WTC11 (cell line): ENCODE measurements at regions not wholly inside any gene's neighbourhood (a gene's known extent, or its start where the extent isn't known, plus 50 kb on each side); places are given as distances from the start of the nearest gene placed in this dataset.

ENCODE experiments used
- ATAC-seq: fragments of 200-7000 bp; cut with Tn5 transposase; 2 replicates; pipeline ENCODE4 v1.10.0; 2021; ENCODE audit warnings: mild to moderate bottlenecking, moderate library complexity
- CTCF ChIA-PET: fragments of 300-600 bp; sonication (Branson Sonifier 250); formaldehyde crosslinking; loops from one replicate; lab custom pipeline; 2021; ENCODE audit warnings: antibody characterized with exemption; lab: Charles Lee
- POLR2A ChIA-PET: fragments of 350-600 bp; sonication (Branson Sonifier 250); formaldehyde crosslinking; loops from one replicate; lab custom pipeline; 2021; ENCODE audit warnings: antibody characterized with exemption; lab: Charles Lee
- DNase-seq: peaks from one replicate; pipeline ENCODE4 v3.0.0; 2021; ENCODE audit warnings: low spot score
- H3K27ac Mint-ChIP-seq: 2 replicates; pipeline ENCODE4 v1.8.0; 2021; ENCODE audit warnings: mixed read lengths
- H3K27me3 Mint-ChIP-seq: 2 replicates; pipeline ENCODE4 v1.8.0; 2021; ENCODE audit warnings: low read depth, mild to moderate bottlenecking, moderate library complexity, mixed read lengths
- H3K36me3 Mint-ChIP-seq: 2 replicates; pipeline ENCODE4 v1.8.0; 2021; ENCODE audit warnings: mixed read lengths
- H3K4me1 Mint-ChIP-seq: 2 replicates; pipeline ENCODE4 v1.8.0; 2022; ENCODE audit warnings: mixed read lengths
- H3K4me3 Mint-ChIP-seq: 2 replicates; pipeline ENCODE4 v1.8.0; 2021; ENCODE audit warnings: mild to moderate bottlenecking, moderate library complexity, mixed read lengths
- H3K9me3 Mint-ChIP-seq: 2 replicates; pipeline ENCODE4 v1.8.0; 2021; ENCODE audit warnings: mixed read lengths
- AFF4 ChIP-seq: sonication (generic); formaldehyde crosslinking; IDR thresholded peaks from 2 replicates; pipeline ENCODE4 v1.8.1; 2023; ENCODE audit warnings: mild to moderate bottlenecking, missing genetic modification reagents, borderline replicate concordance
- ARID4B ChIP-seq: sonication (generic); formaldehyde crosslinking; IDR thresholded peaks from 2 replicates; pipeline ENCODE4 v1.8.0; 2023; ENCODE audit warnings: missing genetic modification reagents, mild to moderate bottlenecking, borderline replicate concordance
- CBFB ChIP-seq: sonication (generic); formaldehyde crosslinking; IDR thresholded peaks from 2 replicates; pipeline ENCODE4 v1.8.1; 2022; ENCODE audit warnings: mild to moderate bottlenecking, low read depth, missing genetic modification reagents
- CREM ChIP-seq: sonication (generic); formaldehyde crosslinking; IDR thresholded peaks from 2 replicates; pipeline ENCODE4 v1.8.1; 2022; ENCODE audit warnings: mild to moderate bottlenecking, missing genetic modification reagents, moderate library complexity
- E2F4 ChIP-seq: sonication (generic); formaldehyde crosslinking; IDR thresholded peaks from 2 replicates; pipeline ENCODE4 v1.8.1; 2022; ENCODE audit warnings: low read depth, mild to moderate bottlenecking, moderate library complexity, missing genetic modification reagents, borderline replicate concordance
- GABPB1 ChIP-seq: sonication (generic); formaldehyde crosslinking; IDR thresholded peaks from 2 replicates; pipeline ENCODE4 v1.8.1; 2023; ENCODE audit warnings: mild to moderate bottlenecking, missing genetic modification reagents
- HMGA2 ChIP-seq: fragments of 250-450 bp; sonication (Bioruptor Pico); IDR thresholded peaks from 2 replicates; pipeline ENCODE4 v1.4.0; 2021; ENCODE audit warnings: mild to moderate bottlenecking, moderate library complexity
- KAT7 ChIP-seq: sonication (generic); formaldehyde crosslinking; IDR thresholded peaks from 2 replicates; pipeline ENCODE4 v1.8.1; 2023; ENCODE audit warnings: missing genetic modification reagents, mild to moderate bottlenecking, borderline replicate concordance
- MYBL2 ChIP-seq: sonication (generic); formaldehyde crosslinking; IDR thresholded peaks from 2 replicates; pipeline ENCODE4 v1.8.1; 2023; ENCODE audit warnings: mild to moderate bottlenecking, moderate library complexity, missing genetic modification reagents
- SOX15 ChIP-seq: fragments of 250-450 bp; sonication (Bioruptor Pico); IDR thresholded peaks from 2 replicates; pipeline ENCODE4 v1.9.0; 2021; ENCODE audit warnings: mild to moderate bottlenecking
- TCF7 ChIP-seq: sonication (generic); formaldehyde crosslinking; IDR thresholded peaks from 2 replicates; pipeline ENCODE4 v1.8.0; 2022; ENCODE audit warnings: mild to moderate bottlenecking, low read depth, missing genetic modification reagents, moderate library complexity
- ZNF232 ChIP-seq: sonication (generic); formaldehyde crosslinking; IDR thresholded peaks from 2 replicates; pipeline ENCODE4 v1.8.0; 2022; ENCODE audit warnings: mild to moderate bottlenecking, missing genetic modification reagents
- ZNF532 ChIP-seq: fragments of 250-450 bp; sonication (Bioruptor Pico); IDR thresholded peaks from 2 replicates; pipeline ENCODE4 v1.9.0; 2021; ENCODE audit warnings: mild to moderate bottlenecking, borderline replicate concordance
- ZSCAN18 ChIP-seq: fragments of 250-450 bp; sonication (Bioruptor Pico); IDR thresholded peaks from 2 replicates; pipeline ENCODE4 v2.1.2; 2022; ENCODE audit warnings: mild to moderate bottlenecking, moderate library complexity

GRCh38 chr2:189260361-189260814 is 80.8 kb upstream of the COL5A2 start (continued):
- no peak for TF ChIP-seq CREM

- ChIA-PET POLR2A (no interaction called here), CTCF (interaction anchor here (1.5 to 1.6 kb wide), 2 partner anchors 83 to 119 kb away, joined by 3 to 7 read pairs; no protein-coding TSS in a partner anchor)
- Mint-ChIP-seq H3K27me3 (no peaks in the 10 kb centered on the region), H3K36me3 (peaks cover 4% of the 10 kb centered on the region), H3K9me3 (peaks cover 14% of the 10 kb centered on the region; the same call in 1 of the 2 replicates), H3K4me1 (peaks cover 15% of the 10 kb centered on the region), H3K27ac (peak overlapping the region; percentile 39; the same call in 1 of the 2 replicates), H3K4me3 (no peak overlapping the region)
- no peak for DNase-seq
- no peak for ATAC-seq
- no peak for TF ChIP-seq AFF4 (CRISPR knock-in tag)
- no peak for TF ChIP-seq ZSCAN18
Observed at GRCh38 chr2:189261431-189261841, 81.9 kb upstream of the COL5A2 start.

GRCh38 chr2:189261916-189262315 is 82.4 kb upstream of the COL5A2 start:
- Mint-ChIP-seq H3K4me1 (peaks cover 15% of the 10 kb centered on the region), H3K36me3 (peaks cover 4% of the 10 kb centered on the region), H3K9me3 (peaks cover 16% of the 10 kb centered on the region; the same call in 1 of the 2 replicates), H3K27ac (no peak overlapping the region), H3K27me3 (no peaks in the 10 kb centered on the region), H3K4me3 (no peak overlapping the region)
- TF ChIP-seq ARID4B (CRISPR knock-in tag) (no peak), MYBL2 (no peak), ZNF232 (no peak), TCF7 (no peak)
- no peak for DNase-seq
- ChIA-PET CTCF (interaction anchor here (1.5 to 1.6 kb wide), 2 partner anchors 84 to 119 kb away, joined by 3 to 7 read pairs; no protein-coding TSS in a partner anchor), POLR2A (no interaction called here)
- ATAC-seq = no peak

GRCh38 chr2:189265696-189266320 is 86.2 kb upstream of the COL5A2 start:
- Mint-ChIP-seq H3K9me3 (peaks cover 16% of the 10 kb centered on the region; the same call in 1 of the 2 replicates), H3K36me3 (peaks cover 4% of the 10 kb centered on the region), H3K4me3 (no peak overlapping the region), H3K27ac (no peak overlapping the region), H3K4me1 (peaks cover 8% of the 10 kb centered on the region), H3K27me3 (no peaks in the 10 kb centered on the region)
- DNase-seq (no peak), ATAC-seq (no peak)
- ChIA-PET CTCF (no interaction called here), POLR2A (no interaction called here)
- TF ChIP-seq SOX15 (CRISPR knock-in tag) (no peak), E2F4 (no peak), KAT7 (CRISPR knock-in tag) (no peak), HMGA2 (no peak), CBFB (CRISPR knock-in tag) (no peak), ZNF532 (CRISPR knock-in tag) (no peak), GABPB1 (CRISPR knock-in tag) (no peak)
